ENCODE measurements at regions not wholly inside any gene's neighbourhood (a gene's known extent, or its start where the extent isn't known, plus 50 kb on each side); places are given as distances from the start of the nearest gene placed in this dataset.
"Not testable (repeated sequence)": the region's sequence is repeated elsewhere in the genome, so short reads cannot be mapped to it uniquely, and the experiment has no call there.

DNA sequence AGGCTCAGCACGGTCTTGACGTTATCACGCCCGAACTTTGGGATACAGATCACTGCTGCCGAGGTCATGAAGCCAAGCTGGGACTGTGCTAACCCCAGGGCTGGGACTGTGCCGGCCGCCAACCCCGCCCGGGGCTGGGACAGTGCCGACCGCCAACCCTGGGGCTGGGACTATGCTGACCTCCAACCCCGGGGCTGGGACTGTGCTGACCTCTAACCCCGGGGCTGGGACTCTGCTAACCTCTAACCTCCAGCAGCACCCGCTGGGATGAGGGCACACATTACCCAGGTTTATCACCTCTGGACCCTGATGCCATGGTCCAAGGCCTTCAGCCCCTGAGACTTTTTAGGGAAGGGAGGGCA is 129.7 kb downstream of the IGLL1 start:
- WGBS, 2 donors, result 73 to 92% methylated on average over 11 to 14 of the region's 14 CpGs
- no peak overlapping the region for H3K4me3 ChIP-seq (ENCODE audit: low read depth, poor library complexity, severe bottlenecking)
- DNase-seq (ENCODE audit: low spot score in 2 of 2), result peak in 1 of 2 donors; percentile 67
- intact Hi-C loops (cut with DNase I; ENCODE audit: low total_unique reads), result no loop called here
- no peak for TF ChIP-seq POLR2A (IDR thresholded peaks at IDR 0.05)
- TF ChIP-seq, protein P1, sequence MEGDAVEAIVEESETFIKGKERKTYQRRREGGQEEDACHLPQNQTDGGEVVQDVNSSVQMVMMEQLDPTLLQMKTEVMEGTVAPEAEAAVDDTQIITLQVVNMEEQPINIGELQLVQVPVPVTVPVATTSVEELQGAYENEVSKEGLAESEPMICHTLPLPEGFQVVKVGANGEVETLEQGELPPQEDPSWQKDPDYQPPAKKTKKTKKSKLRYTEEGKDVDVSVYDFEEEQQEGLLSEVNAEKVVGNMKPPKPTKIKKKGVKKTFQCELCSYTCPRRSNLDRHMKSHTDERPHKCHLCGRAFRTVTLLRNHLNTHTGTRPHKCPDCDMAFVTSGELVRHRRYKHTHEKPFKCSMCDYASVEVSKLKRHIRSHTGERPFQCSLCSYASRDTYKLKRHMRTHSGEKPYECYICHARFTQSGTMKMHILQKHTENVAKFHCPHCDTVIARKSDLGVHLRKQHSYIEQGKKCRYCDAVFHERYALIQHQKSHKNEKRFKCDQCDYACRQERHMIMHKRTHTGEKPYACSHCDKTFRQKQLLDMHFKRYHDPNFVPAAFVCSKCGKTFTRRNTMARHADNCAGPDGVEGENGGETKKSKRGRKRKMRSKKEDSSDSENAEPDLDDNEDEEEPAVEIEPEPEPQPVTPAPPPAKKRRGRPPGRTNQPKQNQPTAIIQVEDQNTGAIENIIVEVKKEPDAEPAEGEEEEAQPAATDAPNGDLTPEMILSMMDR (IDR thresholded peaks at IDR 0.05), result no peak

DNA sequence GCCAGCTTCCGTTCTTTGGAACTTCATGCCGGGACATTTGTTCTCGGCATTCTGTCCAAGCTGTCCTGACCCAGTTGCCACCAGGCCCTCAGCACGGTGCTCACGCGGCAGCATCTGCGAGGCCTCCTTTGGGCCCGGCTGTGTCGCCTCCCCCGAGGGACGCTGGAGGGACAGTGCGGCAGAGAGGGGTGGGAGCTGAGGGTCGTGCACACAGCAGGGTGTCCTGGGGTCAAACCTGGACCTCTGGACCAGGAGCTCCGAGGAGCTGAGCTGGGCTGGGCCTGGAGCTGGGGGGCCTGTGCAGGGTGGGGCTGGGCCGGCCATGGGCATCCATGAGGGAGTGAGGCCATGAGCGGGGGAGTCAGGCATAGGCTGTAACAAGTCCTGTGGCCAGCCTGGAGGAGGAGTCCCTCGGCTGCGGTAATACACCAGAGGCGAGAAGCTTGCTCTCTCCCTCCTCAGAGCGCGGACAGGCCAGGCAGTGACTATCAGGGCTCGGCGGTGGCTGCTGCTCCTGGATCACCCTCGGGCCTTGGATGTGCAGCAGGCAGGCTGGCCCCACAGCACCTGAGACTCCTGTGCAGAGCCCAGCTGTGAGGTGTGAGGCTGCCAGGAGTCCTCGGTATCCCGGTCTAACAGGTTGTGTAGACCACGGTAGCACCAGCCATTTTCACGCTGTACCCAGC is 130.2 kb downstream of the IGLL1 start:
- 80 to 84% methylated on average over 17 to 21 of the region's 28 CpGs for WGBS, 2 donors
- intact Hi-C loops (cut with DNase I; ENCODE audit: low total_unique reads); H3K4me3 ChIP-seq (ENCODE audit: low read depth, poor library complexity, severe bottlenecking): not testable (repeated sequence)
- DNase-seq (ENCODE audit: low spot score in 2 of 2), result peak in 1 of 2 donors; percentile 72

DNA sequence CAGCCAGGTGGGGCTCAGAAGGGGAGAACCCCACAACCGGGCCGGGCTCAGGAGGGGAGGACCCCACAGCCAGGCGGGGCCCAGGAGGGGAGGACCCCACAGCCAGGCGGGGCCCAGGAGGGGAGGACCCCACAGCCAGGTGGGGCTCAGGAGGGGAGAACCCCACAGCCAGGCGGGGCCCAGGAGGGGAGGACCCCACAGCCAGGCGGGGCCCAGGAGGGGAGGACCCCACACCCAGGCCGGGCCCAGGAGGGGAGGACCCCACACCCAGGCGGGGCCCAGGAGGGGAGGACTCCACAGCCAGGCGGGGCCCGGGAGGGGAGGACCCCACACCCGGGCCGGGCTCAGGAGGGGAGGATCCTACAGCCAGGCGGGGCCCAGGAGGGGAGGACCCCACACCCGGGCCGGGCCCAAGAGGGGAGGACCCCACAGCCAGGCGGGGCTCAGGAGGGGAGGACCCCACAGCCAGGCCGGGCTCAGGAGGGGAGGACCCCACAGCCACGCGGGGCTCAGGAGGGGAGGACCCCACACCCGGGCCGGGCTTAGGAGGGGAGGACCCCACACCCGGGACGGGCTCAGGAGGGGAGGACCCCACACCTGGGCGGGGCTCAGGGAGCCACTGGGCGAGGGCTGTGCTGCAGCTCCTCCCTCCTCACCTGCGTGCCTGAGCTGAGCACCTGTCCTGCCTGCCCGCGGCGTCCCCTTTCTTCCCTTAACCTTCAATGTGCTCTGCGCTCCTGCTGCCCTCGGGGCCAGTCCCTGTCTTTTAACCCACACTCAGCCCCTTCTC is 131.4 kb downstream of the IGLL1 start:
- H3K4me3 ChIP-seq (ENCODE audit: low read depth, poor library complexity, severe bottlenecking); intact Hi-C loops (cut with DNase I; ENCODE audit: low total_unique reads): not testable (repeated sequence)
- DNase-seq (ENCODE audit: low spot score in 2 of 2), result peak in 1 of 2 donors; percentile 71
- 53 to 56% methylated on average over 23 to 25 of the region's 31 CpGs for WGBS, 2 donors

DNA sequence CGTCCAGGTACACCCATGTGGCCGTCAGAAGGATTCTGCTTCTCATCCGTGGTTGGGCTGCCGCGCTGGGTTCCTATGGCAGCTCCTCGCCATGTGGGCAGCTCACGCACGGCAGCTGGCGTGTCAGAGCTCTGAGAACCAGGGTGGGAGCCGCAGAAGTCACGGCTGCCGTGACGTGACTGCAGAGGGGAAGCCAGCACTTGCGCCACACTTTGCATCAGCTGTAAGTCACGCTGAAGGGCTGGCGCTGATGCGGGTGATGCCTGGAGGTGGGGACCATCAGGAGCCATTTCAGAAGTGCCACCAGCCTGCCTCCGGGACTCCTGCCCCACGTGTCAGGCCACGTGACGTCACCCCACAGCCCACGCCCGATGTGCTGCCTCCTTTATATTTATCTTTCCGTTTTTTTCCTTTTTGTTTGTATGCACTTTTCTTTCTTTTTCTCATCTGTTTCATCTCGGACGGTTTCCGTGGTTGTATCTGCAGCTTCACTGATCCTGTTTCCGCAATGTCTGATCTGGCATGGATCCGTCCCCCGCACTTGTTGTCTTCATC is 133.2 kb downstream of the IGLL1 start:
- peak in 1 of 2 donors; percentile 78 for DNase-seq (ENCODE audit: low spot score in 2 of 2)
- no peak for TF ChIP-seq POLR2A (IDR thresholded peaks at IDR 0.05)
- TF ChIP-seq, protein P1 (IDR thresholded peaks at IDR 0.05), result no peak
- H3K4me3 ChIP-seq (ENCODE audit: low read depth, poor library complexity, severe bottlenecking), result no peak overlapping the region
- 93 to 94% methylated on average over 26 to 30 of the region's 30 CpGs for WGBS, 2 donors
- intact Hi-C loops (cut with DNase I; ENCODE audit: low total_unique reads), result no loop called here

DNA sequence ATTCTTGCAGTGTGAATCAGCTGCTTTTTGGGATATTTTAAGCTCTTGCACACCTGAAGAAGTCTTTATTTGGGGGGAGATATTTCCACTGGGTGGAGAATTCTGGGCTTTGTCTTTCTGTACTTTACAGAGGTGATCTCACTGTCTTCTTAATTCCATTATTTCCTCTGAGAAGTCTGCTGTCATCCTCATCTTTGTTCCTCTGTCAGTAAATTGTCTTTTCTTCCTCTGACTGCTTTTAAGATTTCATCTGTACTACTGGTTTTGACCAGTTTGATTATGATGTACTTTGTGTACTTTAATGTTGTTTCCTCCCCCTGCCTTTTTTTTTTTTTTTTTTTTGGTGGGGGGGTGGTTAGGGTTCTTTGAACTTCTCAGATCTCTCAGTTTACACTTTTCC is 133.9 kb downstream of the IGLL1 start:
- intact Hi-C loops (cut with DNase I; ENCODE audit: low total_unique reads); H3K4me3 ChIP-seq (ENCODE audit: low read depth, poor library complexity, severe bottlenecking); DNase-seq (ENCODE audit: low spot score in 2 of 2): not testable (repeated sequence)

DNA sequence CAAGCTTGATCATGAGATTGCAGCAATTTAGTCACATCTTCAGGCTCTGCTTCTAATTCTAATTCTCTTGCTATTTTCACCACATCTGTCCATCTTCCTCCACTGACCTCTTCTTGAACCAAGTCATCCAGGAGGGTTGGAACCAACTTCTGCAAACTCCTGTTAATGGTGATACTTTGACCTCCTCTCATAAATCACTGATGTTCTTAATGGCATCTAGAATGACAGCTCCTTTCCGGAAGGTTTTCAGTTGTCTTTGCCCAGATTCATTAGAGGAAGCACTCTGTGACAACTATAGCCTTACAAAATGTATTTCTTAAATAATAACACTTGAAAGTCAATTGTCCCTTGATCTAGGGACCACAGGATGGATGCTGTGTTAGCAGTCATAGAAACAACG is 136.2 kb downstream of the IGLL1 start:
- intact Hi-C loops (cut with DNase I; ENCODE audit: low total_unique reads); DNase-seq (ENCODE audit: low spot score in 2 of 2); H3K4me3 ChIP-seq (ENCODE audit: low read depth, poor library complexity, severe bottlenecking): not testable (repeated sequence)
- 65 to 71% methylated on average over 1 to 2 of the region's 2 CpGs for WGBS, 2 donors

DNA sequence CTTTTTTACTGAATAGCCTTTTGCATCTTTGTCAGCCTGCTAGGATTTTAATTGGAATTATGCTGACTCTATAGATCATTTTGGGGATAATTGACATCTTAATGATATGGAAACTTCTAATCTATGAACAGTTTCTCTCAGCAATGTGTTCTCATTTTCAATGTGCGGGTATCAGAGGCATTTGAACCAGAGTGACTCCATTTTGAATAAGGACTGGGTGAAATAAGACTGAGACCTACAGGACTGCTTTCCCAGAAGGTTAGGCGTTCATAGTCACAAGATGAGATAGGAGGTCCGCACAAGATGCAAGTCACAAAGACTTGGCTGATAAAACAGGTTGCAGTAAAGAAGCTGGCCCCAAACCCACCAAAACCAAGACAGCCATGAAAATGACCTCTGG is 140.5 kb downstream of the IGLL1 start:
- DNase-seq (ENCODE audit: low spot score in 2 of 2); H3K4me3 ChIP-seq (ENCODE audit: low read depth, poor library complexity, severe bottlenecking); intact Hi-C loops (cut with DNase I; ENCODE audit: low total_unique reads): not testable (repeated sequence)
- WGBS, 2 donors, result 95 to 96% methylated on average over 3 of the region's 3 CpGs

DNA sequence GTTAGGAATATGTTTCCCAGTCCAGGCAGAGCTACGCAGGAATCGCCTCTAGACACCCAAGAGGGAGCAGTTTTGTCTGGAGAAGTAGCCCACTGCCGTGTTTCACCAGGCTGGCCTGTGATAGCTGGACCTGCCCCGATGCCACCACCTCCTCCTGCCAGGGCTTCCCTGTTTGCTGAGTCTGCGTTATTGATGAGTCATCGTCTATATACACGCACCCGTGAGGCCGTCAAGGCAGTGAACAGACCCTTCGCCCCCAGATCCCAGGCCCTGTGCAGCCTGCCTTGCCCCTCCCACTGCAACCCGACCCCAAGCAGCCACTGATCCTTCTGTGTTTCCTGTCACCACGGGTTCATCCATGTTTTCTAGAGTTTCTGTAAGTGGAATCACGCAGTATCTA is 141.9 kb downstream of the IGLL1 start:
- DNase-seq (ENCODE audit: low spot score in 2 of 2), result peak in 1 of 2 donors; percentile 74
- intact Hi-C loops (cut with DNase I; ENCODE audit: low total_unique reads), result no loop called here
- TF ChIP-seq, protein P1 (IDR thresholded peaks at IDR 0.05), result no peak
- no peak for TF ChIP-seq POLR2A (IDR thresholded peaks at IDR 0.05)
- H3K4me3 ChIP-seq (ENCODE audit: low read depth, poor library complexity, severe bottlenecking), result no peak overlapping the region
- WGBS, 2 donors, result 71 to 75% methylated on average over 13 of the region's 13 CpGs

Data from lower leg skin (tissue), 4 donors.